SK-N-DZ (cell line): ENCODE measurements at regions not wholly inside any gene's neighbourhood (a gene's known extent, or its start where the extent isn't known, plus 50 kb on each side); places are given as distances from the start of the nearest gene placed in this dataset.

Source experiments
- DNase-seq: peaks from one replicate; pipeline ENCODE4 v3.0.0-alpha.2; 2015; ENCODE audit warnings: low spot score

- no peak for DNase-seq
Measured at GRCh38 chr11:15695096-15695721, 580.5 kb downstream of the INSC start.

GRCh38 chr11:15696069-15696468 lies 581.3 kb downstream of the INSC start:
- DNase-seq, result no peak

GRCh38 chr11:15697437-15698236 lies 582.9 kb downstream of the INSC start:
- no peak for DNase-seq

- no peak for DNase-seq
Measured at GRCh38 chr11:15698855-15699254, 584.1 kb downstream of the INSC start.

- no peak for DNase-seq
Measured at GRCh38 chr11:15699978-15700377, 585.3 kb downstream of the INSC start.

GRCh38 chr11:15700456-15700855 lies 585.7 kb downstream of the INSC start:
- DNase-seq, result no peak

GRCh38 chr11:15704064-15704463 lies 589.3 kb downstream of the INSC start:
- DNase-seq, result no peak

- no peak for DNase-seq
Measured at GRCh38 chr11:15704556-15704955, 589.8 kb downstream of the INSC start.

- no peak for DNase-seq
Measured at GRCh38 chr11:15705891-15706290, 591.2 kb downstream of the INSC start.

GRCh38 chr11:15707194-15707593 lies 592.5 kb downstream of the INSC start:
- no peak for DNase-seq

GRCh38 chr11:15707971-15708370 lies 593.2 kb downstream of the INSC start:
- no peak for DNase-seq

GRCh38 chr11:15710580-15711275 lies 596.0 kb downstream of the INSC start:
- no peak for DNase-seq

- DNase-seq, result no peak
Measured at GRCh38 chr11:15711311-15711710, 596.6 kb downstream of the INSC start.

- DNase-seq, result no peak
Measured at GRCh38 chr11:15714641-15715399, 600.1 kb downstream of the INSC start.

GRCh38 chr11:15716550-15716949 lies 601.8 kb downstream of the INSC start:
- no peak for DNase-seq

GRCh38 chr11:15720460-15720859 lies 605.7 kb downstream of the INSC start:
- DNase-seq, result no peak

GRCh38 chr11:15723966-15724365 lies 609.2 kb downstream of the INSC start:
- no peak for DNase-seq

GRCh38 chr11:15724601-15725000 lies 609.9 kb downstream of the INSC start:
- no peak for DNase-seq

GRCh38 chr11:15725246-15725645 lies 610.5 kb downstream of the INSC start:
- no peak for DNase-seq

- no peak for DNase-seq
Measured at GRCh38 chr11:15726221-15726746, 611.6 kb downstream of the INSC start.

- no peak for DNase-seq
Measured at GRCh38 chr11:15726893-15727519, 612.3 kb downstream of the INSC start.
